Aorta (tissue), 5 donors: ENCODE measurements at regions not wholly inside any gene's neighbourhood (a gene's known extent, or its start where the extent isn't known, plus 50 kb on each side); places are given as distances from the start of the nearest gene placed in this dataset.
A peak's percentile ranks its signal among the peaks of the same experiment; 100 is the strongest.

Source experiments
- ATAC-seq: fragments of 200-7000 bp; cut with Tn5 transposase; one replicate; pipeline ENCODE4 v1.9.1; 2022; ENCODE audit warnings: moderate library complexity; ENCODE audit not compliant: low FRiP score
- DNase-seq, 2 donors: peaks; one replicate each; pipeline ENCODE4 v3.0.0-alpha.2; 2020
- H3K27ac ChIP-seq, 2 donors: one replicate each; pipeline ENCODE4 v1.5.1; 2013; ENCODE audit warnings: low read length in 2 of 2, mild to moderate bottlenecking in 2 of 2, moderate library complexity in 2 of 2, control low read depth in 1 of 2, inconsistent platforms in 1 of 2, low read depth in 1 of 2
- H3K27me3 ChIP-seq, 2 donors: one replicate each; pipeline ENCODE4 v1.6.1; 2013; ENCODE audit warnings: control low read depth in 1 of 2, low read length in 1 of 2, mild to moderate bottlenecking in 1 of 2, moderate library complexity in 1 of 2; ENCODE audit not compliant: insufficient read depth in 2 of 2, control insufficient read depth in 1 of 2
- H3K36me3 ChIP-seq, 2 donors: one replicate each; pipeline ENCODE4 v1.6.1; 2013; ENCODE audit warnings: control low read depth in 1 of 2, low read length in 1 of 2, mild to moderate bottlenecking in 1 of 2; ENCODE audit not compliant: insufficient read depth in 2 of 2, control insufficient read depth in 1 of 2
- H3K4me1 ChIP-seq, 2 donors: one replicate each; pipeline ENCODE4 v1.6.1; 2013; ENCODE audit warnings: low read length in 2 of 2, control low read depth in 1 of 2, mild to moderate bottlenecking in 1 of 2, moderate library complexity in 1 of 2; ENCODE audit not compliant: insufficient read depth in 2 of 2, control insufficient read depth in 1 of 2
- H3K4me3 ChIP-seq, 2 donors: one replicate each; pipeline ENCODE4 v1.5.1; 2013; ENCODE audit warnings: low read length in 2 of 2, control low read depth in 1 of 2, mild to moderate bottlenecking in 1 of 2
- H3K9me3 ChIP-seq: one replicate; pipeline ENCODE4 v1.6.1; 2013; ENCODE audit warnings: mild to moderate bottlenecking, low read length; ENCODE audit not compliant: control insufficient read depth
- WGBS, 2 donors: extraction: QIAGEN DNeasy Blood & Tissue Kit; methylation state at CpG; one replicate each; pipeline ENCODE4 v1.1.7; 2013; 5-methylcytosine and 5-hydroxymethylcytosine counted together
- intact Hi-C, 2 donors: fragments of 100-400 bp; cut with DNase I; formaldehyde crosslinking; loops; one replicate each; pipeline versions ENCODE4 v1.14.2 to v1.15.0; 2022
- donor health status: healthy with polysubstance abuse.
- donor health status: Bipolar disorder and iron deficiency.
- donor health status: DM: no; HTN: no; CAD: no.
- donor health status: DM: no; HTN: no; CAD: no.
- donor health status: DM: yes; HTN: yes; CAD: no.

- no peaks in the 10 kb centered on the region for H3K9me3 ChIP-seq
- H3K4me1 ChIP-seq, result peaks cover 3 to 6% of the 10 kb centered on the region in 2 donors
- ATAC-seq (no peak), DNase-seq (no peak)
- no peak overlapping the region for H3K27ac ChIP-seq
- intact Hi-C loops, result loop anchor here in 1 of 2 donors (10.0 kb wide), 1 partner anchor 63 kb away; no protein-coding TSS in a partner anchor
- H3K36me3 ChIP-seq, result no peaks in the 10 kb centered on the region
- WGBS, 2 donors, result 71% methylated on average over 8 of the region's 8 CpGs
- H3K4me3 ChIP-seq, result no peak overlapping the region
- H3K27me3 ChIP-seq, result no peaks in the 10 kb centered on the region
Measured at GRCh38 chr15:31252171-31252785, 74.4 kb upstream of the KLF13 start.

GRCh38 chr15:31254431-31255175, 72.0 kb upstream of the KLF13 start:
- WGBS, 2 donors, result 7 to 8% methylated on average over 7 of the region's 7 CpGs
- DNase-seq, result peak in 1 of 2 donors; percentile 70
- ATAC-seq, result no peak
- intact Hi-C loops, result loop anchor here in 1 of 2 donors (10.0 kb wide), 1 partner anchor 60 kb away; no protein-coding TSS in a partner anchor
- Histone ChIP-seq H3K4me3 (no peak overlapping the region), H3K9me3 (no peaks in the 10 kb centered on the region), H3K27ac (no peak overlapping the region), H3K36me3 (no peaks in the 10 kb centered on the region), H3K4me1 (peaks cover 3 to 6% of the 10 kb centered on the region in 2 donors), H3K27me3 (no peaks in the 10 kb centered on the region)

- no peak overlapping the region for H3K27ac ChIP-seq
- H3K36me3 ChIP-seq, result no peaks in the 10 kb centered on the region
- 92% methylated on average over 5 of the region's 5 CpGs for WGBS, 2 donors
- ATAC-seq (no peak), DNase-seq (no peak)
- H3K9me3 ChIP-seq, result no peaks in the 10 kb centered on the region
- no peak overlapping the region for H3K4me3 ChIP-seq
- no peaks in the 10 kb centered on the region for H3K27me3 ChIP-seq
- intact Hi-C loops, result loop anchor here in 1 of 2 donors (10.0 kb wide), 1 partner anchor 60 kb away; no protein-coding TSS in a partner anchor
- H3K4me1 ChIP-seq, result peaks cover 3 to 6% of the 10 kb centered on the region in 2 donors
Measured at GRCh38 chr15:31255176-31255510, 71.5 kb upstream of the KLF13 start.

- H3K4me1 ChIP-seq, result peaks cover 3 to 6% of the 10 kb centered on the region in 2 donors
- H3K27ac ChIP-seq, result no peak overlapping the region
- no peaks in the 10 kb centered on the region for H3K27me3 ChIP-seq
- ATAC-seq (no peak), DNase-seq (no peak)
- 58 to 61% methylated on average over 9 of the region's 9 CpGs for WGBS, 2 donors
- no peak overlapping the region for H3K4me3 ChIP-seq
- intact Hi-C loops, result loop anchor here in 1 of 2 donors (10.0 kb wide), 1 partner anchor 59 kb away; no protein-coding TSS in a partner anchor
- no peaks in the 10 kb centered on the region for H3K9me3 ChIP-seq
- H3K36me3 ChIP-seq, result no peaks in the 10 kb centered on the region
Measured at GRCh38 chr15:31255732-31256377, 70.8 kb upstream of the KLF13 start.

GRCh38 chr15:31256378-31257265, 70.0 kb upstream of the KLF13 start:
- H3K4me1 ChIP-seq, result peaks cover 3 to 6% of the 10 kb centered on the region in 2 donors
- no peak overlapping the region for H3K27ac ChIP-seq
- no peaks in the 10 kb centered on the region for H3K36me3 ChIP-seq
- H3K9me3 ChIP-seq, result no peaks in the 10 kb centered on the region
- WGBS, 2 donors, result 81 to 88% methylated on average over 11 of the region's 11 CpGs
- no peak overlapping the region for H3K4me3 ChIP-seq
- no peak for ATAC-seq
- no peaks in the 10 kb centered on the region for H3K27me3 ChIP-seq
- intact Hi-C loops, result loop anchor here in 1 of 2 donors (10.0 kb wide), 1 partner anchor 58 kb away; no protein-coding TSS in a partner anchor
- no peak for DNase-seq

- H3K9me3 ChIP-seq, result no peaks in the 10 kb centered on the region
- intact Hi-C loops, result loop anchor here in 1 of 2 donors (10.0 kb wide), 1 partner anchor 58 kb away; no protein-coding TSS in a partner anchor
- H3K36me3 ChIP-seq, result no peaks in the 10 kb centered on the region
- no peak overlapping the region for H3K27ac ChIP-seq
- peaks cover 3 to 6% of the 10 kb centered on the region in 2 donors for H3K4me1 ChIP-seq
- H3K4me3 ChIP-seq, result no peak overlapping the region
- 90 to 95% methylated on average over 1 of the region's 1 CpG for WGBS, 2 donors
- ATAC-seq (no peak), DNase-seq (no peak)
- no peaks in the 10 kb centered on the region for H3K27me3 ChIP-seq
Measured at GRCh38 chr15:31257286-31257685, 69.3 kb upstream of the KLF13 start.

GRCh38 chr15:31258260-31258659, 68.4 kb upstream of the KLF13 start:
- DNase-seq, result no peak
- no peak overlapping the region for H3K27ac ChIP-seq
- intact Hi-C loops, result loop anchor here in 1 of 2 donors (10.0 kb wide), 1 partner anchor 57 kb away; no protein-coding TSS in a partner anchor
- no peaks in the 10 kb centered on the region for H3K27me3 ChIP-seq
- H3K4me3 ChIP-seq, result no peak overlapping the region
- H3K4me1 ChIP-seq, result peaks cover 3 to 6% of the 10 kb centered on the region in 2 donors
- no peaks in the 10 kb centered on the region for H3K9me3 ChIP-seq
- no peak for ATAC-seq
- H3K36me3 ChIP-seq, result no peaks in the 10 kb centered on the region
- 97% methylated on average over 2 of the region's 2 CpGs for whole genome bisulfite sequencing, 2 donors
